NCI-H1930 (cell line): ENCODE measurements at regions not wholly inside any gene's neighbourhood (a gene's known extent, or its start where the extent isn't known, plus 50 kb on each side); places are given as distances from the start of the nearest gene placed in this dataset.
"Not testable (repeated sequence)": the region's sequence is repeated elsewhere in the genome, so short reads cannot be mapped to it uniquely, and the experiment has no call there.

Experiments used
- DNase-seq, 2 experiments: peaks; one replicate each; lab custom pipeline; 2025; lab: John Stamatoyannopoulos, UW

DNA sequence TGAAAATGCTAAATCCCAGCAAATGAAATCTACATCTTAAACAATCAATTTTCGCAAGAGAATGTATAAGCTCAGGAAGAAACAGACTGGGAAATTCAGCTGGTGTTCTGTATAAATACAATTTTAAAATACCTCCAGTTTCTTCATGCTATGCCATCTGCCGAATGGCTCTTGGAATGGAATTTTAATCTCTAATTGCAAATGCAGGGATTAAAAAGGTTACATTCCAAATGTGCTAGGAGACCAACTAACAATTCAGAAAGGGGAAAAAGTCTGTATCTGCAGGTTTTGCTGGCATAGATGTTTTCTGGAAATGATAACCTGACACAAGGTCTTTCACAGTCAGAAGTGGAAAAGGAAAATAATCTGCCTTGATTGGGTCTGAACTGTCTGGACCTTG lies 379.7 kb downstream of the MAT2B start:
- DNase-seq: no peak

DNA sequence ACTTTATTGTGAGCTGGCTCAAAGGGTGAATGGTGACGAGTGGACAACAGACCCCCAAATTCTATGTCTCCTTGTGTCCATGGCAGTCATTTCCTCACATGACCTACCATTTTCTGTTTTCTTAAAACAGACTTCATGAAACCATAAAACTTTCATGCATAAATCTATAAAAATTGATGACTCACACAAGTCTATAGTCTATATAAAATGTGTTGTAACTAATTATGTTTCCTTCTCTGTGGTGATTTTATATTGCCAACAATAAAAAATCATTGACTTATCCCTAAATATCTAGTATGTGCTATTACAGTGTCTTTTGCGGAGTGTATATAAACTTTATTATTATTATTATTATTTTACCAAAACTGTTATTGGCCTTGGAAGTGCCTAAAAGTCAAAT lies 382.4 kb downstream of the MAT2B start:
- no peak for DNase-seq

DNA sequence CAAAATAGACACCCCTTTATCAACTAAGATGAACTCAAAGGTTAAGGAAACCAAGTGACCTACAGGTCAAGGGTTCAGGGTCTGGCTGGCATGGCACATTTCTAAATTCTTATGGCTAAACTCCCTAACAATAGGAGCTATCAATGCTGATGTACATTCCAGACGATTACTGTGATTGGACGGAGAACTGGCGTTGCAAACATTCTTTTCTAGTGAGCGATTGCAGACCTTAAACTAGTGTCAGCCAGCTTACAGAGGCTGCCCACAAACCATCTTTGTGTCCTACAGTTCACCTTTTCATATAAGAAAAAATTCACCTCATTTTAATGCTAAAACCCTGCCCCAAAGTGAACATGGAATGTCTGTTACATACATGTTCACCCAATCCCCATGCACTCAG lies 382.9 kb downstream of the MAT2B start:
- no peak for DNase-seq

DNA sequence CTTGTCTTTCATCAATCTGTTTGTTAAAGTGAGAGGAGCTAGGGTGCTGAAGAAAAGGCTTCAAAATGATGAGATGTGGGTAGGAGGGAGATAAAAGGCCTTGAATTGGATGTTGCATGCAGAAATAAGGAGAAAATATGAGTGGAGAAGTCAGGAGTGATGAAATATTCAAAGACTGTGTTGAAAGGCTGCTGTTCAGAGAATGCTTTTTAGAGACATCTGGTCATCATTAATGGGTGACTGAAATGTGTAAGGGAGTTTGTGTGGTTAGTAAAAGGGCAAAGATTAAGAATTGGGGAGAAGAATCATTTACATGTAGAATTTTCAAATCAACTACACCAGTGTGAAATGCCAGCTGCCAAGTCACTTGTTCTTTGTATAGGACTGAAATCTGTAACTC lies 383.9 kb downstream of the MAT2B start:
- DNase-seq: no peak

DNA sequence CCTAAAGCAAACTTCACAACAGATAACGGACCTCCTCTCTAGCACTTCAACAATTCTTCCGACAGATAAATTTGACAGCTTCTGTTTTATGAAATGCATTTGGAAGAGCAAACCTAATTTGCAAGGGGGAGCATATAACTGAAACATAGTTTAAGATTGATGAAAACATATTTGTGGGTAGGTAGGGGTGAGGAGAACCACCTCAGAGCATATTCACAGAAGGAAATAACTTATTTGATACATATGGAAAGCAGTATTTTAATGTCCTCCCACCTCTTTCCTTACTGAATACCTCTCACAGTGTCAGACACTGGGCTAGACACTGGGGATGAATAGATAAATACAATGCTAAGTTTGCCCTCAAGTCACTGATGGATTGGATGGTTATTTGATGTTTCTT lies 384.8 kb downstream of the MAT2B start:
- DNase-seq: no peak

DNA sequence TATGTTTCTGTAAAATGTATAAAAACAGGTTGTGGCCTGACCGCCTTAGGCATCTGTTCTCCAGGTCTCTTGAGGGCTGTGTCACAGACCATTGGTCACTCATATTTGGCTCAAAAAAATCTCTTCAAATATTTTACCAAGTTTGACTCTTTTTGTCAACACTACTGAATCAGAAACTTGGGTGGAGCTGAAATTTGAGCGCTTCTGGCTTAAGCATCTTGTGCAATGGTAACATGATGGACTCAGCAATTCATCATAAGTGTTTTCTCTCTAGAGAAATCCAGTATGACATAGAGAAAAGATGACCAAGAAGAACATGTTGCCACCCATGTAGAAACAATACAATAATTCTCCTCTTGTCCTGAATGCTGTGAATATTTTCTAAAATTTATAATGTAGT lies 387.9 kb downstream of the MAT2B start:
- no peak for DNase-seq

DNA sequence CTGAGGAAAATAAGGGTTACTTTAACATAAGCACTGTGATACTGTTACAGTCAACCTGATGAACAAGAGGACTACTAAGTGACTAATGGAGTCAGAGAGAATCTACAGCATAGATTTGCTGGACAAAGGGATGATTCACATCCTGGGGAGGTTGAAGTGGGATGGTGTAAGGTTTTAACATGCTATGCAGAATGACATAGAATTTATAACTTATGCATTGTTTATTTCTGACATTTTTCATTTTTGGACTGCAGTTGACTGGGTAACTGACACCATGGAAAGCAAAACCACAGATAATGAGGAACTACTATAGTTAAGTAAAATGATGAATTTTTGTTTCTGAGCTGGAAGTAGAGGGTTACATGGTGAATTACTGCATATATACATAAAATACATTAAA lies 389.2 kb downstream of the MAT2B start:
- no peak for DNase-seq

DNA sequence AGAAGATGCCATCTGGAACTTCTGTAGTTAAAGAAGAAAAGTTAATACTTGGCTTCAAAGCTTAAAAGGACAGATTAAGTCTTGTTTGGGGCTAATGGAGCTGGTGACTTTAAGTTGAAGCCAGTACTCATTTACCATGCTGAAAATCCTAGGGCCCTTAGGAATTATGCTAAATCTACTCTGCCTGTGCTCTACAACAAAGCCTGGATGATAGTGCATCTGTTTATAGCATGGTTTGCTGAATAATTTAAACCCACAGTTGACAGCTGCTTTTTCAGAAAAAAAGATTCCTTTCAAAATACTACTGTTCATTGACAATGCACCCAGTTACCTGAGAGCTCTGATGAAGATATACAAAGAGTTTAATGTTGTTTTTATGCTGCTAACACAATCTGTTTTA lies 393.5 kb downstream of the MAT2B start:
- DNase-seq: no peak

DNA sequence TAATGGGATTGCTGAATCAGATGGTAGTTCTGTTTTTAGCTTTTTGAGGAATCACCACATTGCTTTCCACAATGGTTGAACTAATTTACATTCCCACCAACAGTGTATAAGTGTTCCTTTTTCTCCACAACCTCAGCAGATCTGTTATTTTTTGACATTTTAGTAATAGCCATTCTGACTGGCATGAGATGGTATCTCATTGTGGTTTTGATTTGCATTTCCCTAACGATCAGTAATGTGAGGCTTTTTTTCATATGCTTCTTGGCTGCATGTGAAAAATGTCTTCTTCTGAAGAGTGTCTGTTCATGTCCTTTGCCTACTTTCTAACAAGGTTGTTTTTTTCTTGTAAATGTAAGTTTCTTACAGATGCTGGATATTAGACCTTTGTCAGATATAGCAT lies 402.4 kb downstream of the MAT2B start:
- DNase-seq: not testable (repeated sequence)

DNA sequence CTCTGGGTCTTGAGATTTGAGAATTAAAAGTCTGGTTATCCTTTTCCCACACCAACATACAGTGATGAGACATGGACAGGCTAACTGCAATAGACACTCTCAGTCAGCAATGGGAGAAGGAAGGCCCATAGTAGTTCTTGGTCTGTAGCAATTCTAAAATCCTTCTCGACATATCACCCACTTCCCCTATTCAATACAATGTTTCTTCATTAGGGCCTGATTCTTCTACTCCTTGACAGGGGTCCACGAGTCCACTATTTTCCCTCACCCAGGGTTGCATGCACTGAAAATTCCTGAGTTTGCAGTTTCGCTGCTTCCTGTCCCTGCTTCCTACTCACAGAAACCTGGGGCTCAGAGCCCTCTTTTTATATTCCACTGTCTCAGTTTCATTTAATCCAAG lies 402.8 kb downstream of the MAT2B start:
- DNase-seq: no peak

DNA sequence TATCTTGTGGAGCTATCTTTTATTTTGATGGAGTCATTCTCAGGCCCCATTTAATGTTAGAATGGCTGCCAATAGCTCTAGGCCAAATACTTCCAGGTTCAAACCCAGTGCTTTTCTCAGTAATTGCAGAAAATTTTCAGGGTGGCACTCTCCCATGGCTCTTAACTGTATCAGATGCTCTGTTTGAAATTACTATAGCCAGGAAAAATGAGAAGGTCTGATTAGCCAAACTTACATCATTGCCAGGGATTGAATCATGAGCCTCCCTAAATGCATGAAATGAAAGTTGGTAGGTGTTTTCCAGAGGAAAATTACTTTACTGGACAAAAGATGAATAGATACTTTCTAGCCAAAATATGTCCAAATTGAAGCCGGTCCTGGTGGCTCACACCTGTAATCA lies 404.8 kb downstream of the MAT2B start:
- DNase-seq: no peak

DNA sequence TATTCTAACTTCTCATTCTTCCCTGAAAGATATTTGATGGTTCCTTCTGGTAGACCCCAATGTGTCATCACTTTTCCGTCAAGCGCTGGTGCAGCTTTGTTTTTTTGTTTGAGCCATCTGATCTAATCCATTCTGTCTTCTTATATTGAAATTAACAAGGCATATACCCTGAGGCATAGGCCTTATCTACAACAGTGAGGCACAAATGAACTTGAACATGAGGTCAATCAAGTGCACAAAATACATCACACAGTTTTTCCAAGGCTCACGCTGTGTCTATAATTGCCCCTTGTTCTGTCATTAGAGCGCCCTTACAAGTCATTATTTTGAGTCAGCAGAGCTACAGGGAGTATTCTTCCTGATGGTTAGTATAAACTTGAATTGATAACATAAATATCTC lies 406.6 kb downstream of the MAT2B start:
- DNase-seq: no peak

DNA sequence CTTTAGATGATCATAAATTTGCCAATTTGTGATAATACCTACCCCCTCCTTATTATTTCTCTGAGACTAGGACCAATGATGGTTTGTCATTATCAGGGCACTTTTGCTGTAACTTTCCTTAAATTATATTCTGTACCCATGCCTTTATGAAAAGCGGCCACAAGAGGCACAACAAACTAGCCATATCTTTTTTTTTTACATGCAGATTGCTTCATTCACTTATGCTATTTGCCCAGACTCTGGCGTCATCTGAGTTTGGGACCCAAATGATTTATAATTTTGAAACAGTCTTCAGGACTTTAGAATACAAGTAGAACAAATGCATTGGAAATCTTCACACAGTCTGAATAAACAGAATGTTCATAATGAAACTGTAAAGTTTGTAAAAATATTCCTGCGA lies 408.1 kb downstream of the MAT2B start:
- no peak for DNase-seq

DNA sequence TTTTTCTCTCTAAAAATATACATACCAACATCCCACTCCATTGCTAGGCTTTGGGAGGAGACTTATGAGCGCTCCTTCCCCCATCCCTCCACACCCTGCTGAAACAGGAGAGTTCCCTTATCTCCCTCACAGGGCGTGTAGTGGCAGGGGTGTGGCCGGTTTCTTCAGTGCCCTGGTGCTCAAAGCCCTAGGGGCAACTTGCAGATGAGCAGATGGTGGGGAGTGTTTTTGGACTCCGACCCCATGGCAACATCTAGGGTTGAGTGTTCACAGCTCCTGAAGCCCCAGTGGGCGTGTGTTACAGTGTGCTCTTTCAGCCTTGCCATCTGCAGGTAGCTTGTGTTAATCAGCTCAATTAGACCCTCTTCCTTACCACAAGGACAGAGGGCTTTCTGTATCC lies 409.5 kb downstream of the MAT2B start:
- no peak for DNase-seq

DNA sequence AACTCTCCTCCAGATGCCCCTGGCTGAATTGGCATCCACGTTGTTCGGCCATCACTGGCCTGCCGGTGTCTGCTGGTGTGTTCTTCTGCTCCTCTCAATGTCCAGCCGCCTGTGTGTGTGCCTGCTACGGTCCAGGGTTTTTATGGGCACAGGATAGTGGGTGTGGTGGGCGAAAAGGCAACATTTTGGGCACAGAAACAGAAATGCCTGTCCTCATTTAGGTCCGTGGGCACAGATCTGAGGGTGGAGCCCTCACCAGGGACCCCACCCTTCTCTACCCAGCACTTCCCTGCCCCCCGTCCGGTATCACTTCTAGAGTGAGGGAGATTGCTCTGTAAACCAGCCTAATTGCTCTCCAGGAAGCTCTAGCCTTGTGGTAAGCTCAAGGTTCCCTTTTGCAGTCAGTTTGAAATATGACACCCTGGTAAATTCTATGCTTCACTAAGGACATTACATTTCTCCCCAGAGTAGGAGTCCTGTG lies 410.1 kb downstream of the MAT2B start:
- DNase-seq: no peak

DNA sequence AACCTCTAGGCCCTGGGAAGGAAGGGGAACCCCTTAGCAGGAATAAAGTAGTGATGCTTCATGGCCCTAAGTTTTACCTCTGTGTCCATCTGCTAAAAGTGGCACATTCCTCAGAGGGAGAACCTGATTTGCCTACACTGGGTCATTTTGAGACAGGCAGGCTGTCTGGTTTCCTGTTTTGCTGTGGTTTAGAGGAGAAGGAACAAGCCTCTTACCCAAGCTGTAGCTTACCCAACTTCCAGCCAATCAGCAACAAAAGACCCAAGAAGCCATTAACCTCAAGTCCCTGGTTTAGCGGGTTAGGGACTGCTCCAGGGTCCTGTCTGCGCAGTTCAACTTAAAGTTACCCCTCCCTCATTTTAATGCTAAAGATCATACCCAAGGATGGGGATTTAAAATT lies 411.0 kb downstream of the MAT2B start:
- DNase-seq: no peak

DNA sequence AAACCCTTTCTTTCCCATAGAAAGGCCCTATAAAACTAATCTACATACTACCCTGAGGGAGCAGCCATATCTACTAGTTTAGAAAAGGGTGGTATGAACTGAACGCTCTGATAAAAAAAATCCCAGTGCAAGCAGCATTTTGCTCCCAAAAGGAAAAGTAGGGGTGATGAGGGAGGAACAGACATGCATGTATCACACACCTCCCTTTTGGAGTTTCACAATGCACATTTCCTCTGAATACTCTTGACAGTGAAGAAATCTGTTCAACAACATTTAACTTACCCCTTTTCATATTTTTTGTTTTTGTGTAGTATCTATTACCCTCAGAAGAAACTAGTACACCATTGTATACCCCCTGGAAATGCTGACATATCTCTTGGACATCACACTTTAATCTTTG lies 411.4 kb downstream of the MAT2B start:
- DNase-seq: no peak

DNA sequence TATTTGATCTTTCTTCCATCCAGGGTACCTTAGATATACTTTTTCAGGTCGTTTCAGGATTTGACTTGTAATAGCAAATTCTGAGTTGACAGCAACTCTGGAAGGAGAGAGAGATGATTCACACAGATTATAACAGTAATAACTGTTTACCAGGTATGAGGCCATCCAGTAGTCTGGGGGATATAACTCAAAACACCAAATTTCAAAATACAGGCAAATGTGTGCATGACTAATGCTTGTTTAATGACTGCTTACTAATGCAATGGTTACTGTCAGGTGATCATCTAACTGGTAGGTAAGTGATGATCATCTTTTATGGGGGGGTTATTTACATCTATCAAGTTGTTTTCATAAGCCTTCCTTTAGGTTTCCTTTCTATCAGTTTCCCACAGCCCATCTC lies 412.3 kb downstream of the MAT2B start:
- DNase-seq: no peak

DNA sequence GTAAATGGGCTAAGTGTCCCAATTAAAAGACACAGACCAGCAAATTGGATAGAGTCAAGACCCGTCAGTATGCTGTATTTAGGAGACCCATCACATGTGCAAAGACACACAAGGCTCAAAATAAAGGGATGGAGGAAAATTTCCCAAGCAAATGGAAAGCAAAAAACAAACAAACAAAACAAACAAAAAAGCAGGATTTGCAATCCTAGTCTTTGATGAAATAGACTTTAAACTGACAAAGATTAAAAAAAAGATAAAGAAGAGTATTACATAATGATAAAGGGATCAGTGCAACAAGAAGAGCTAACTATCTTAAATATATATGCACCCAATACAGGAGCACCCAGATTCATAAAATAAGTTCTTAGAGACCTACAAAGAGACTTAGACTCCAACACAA lies 429.6 kb downstream of the MAT2B start:
- DNase-seq: not testable (repeated sequence)

DNA sequence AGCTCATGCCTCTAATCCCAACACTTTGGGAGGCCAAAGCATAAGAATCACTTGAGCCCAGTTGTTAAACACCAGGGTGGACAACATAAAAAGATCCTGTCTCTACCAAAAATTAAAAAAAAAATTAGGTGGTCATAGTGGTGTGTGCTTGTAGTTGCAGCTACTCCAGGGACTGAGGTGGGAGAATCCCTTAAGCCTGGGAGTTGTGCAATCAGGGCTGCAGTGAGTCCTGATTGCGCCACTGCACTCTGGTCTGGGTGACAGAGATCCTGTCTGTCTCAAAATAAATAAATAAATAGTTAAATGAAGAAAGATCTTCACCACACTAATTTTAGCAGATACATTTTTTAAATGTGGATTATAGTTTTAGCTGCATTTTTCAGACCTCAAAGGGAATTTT lies 433.2 kb downstream of the MAT2B start:
- DNase-seq: no peak

DNA sequence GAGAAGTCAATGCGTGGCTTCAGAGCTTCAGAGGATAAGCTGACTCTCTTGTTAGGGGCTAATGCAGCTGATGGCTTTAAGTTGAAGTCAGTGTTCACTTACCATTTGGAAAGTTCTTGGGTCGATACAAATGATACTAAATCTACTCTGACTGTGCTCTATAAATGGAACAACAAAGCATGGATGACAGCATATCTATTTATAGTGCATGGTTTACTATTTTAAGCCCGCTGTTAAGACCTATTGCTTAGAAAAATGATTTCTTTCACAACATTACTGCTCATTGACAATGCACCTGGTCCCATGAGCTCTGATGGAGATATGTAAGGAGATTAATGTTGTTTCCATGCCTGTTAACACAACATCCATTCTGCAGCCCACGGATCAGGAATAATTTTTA lies 435.7 kb downstream of the MAT2B start:
- no peak for DNase-seq

DNA sequence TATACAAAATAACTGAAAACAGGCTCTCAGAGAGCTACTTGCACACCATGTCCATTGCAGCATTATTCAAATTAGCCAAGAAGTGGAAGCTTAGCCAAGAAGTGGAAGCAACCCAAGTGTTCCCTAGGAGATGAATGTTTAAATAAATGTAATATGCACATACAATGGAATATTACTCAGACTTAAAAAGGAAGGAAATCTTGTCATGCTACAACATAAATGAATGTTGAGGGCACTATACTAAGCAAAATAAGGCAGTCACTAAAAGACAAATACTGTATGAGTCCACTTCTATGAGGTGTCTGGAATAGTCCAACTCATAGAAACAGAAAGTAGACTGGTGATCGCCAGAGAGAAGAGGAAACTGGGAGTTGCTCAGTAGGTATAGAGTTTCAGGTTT lies 438.1 kb downstream of the MAT2B start:
- no peak for DNase-seq

DNA sequence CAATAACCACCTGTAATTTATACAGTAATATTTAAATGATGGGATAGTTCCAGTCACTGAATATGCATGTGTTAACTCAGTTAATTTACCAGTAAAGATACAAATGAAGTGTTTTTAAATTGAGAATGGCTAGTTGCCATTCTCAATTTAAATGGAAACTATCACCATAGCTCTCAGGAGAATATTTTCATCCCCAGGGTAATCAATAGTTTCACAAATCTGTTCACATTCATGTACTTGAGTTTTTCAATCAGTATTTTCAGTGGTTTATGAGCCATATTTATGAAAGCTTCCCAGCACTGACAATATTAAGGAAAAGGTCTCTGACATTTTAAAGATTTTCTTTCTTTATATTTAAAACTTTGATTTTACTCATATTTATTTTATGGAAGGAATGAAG lies 439.3 kb downstream of the MAT2B start:
- DNase-seq: no peak

DNA sequence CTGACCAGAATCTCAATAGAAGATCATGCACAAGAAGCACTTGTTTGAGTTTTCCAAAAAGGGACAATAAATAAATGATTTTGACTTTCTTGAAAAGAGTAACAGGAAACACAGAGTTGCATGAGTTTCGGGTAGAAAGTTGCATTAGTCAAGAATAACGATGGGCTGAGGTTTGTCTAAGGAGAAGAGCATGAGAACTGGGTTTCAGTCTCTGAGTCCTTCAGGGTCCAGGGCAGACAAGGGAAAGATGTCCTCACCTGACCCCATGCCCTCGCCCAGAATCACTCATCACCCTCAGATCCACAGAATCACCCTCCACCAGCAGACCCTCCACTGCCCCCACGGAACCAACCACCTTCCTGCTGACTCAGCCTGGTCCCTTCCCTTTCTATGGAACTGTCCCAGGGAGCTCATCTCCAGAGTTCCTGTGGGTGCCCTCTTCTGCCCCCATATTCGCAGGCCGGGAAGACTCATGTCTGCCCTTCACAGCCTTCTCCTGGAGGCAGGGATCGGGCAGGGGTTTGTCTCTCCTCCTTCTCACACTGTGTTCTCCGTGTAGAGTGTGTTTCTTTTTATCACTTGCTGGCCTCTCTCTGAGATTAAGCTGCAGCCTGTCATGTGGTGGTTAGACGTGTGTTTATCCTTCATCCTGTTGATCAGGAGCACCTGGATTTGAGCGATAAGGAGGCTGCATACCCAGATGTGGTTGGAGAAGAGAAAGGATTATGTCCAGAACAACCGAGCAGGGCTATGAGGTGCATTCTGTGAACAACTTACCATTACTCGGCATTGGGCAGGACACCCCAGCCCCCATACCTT lies 442.6 kb downstream of the MAT2B start:
- no peak for DNase-seq
